ENCODE measurements at regions not wholly inside any gene's neighbourhood (a gene's known extent, or its start where the extent isn't known, plus 50 kb on each side); places are given as distances from the start of the nearest gene placed in this dataset.

DNA sequence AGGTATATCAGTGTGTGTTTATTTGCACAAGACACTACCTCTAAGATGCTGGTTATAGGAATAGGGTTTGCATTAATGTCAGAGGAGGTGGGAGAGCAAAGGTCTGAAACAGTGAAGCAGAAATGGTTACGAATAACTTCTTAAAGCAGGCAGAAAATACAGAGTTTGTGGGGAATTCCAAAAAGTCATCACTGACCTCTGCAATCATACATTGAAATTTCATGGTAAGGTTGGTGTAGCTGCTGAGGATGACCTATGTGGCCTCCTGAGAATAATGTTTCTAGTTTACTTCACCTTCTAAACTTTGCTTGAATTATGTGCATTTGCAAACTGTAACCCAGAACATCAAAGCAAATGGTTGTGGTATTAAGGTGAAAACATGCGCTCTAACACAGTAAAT, 280.1 kb downstream of the PCDH20 start:
- Histone ChIP-seq H4K20me1 (ENCODE audit: low read length) (no peaks in the 10 kb centered on the region), H3K36me3 (ENCODE audit: low read depth, low read length) (no peaks in the 10 kb centered on the region), H3K9ac (ENCODE audit: low read length) (no peak overlapping the region), H3K4me2 (ENCODE audit: low read length) (no peak overlapping the region), H3K79me2 (ENCODE audit: low read length) (no peaks in the 10 kb centered on the region), H3K27ac (ENCODE audit: low read length) (no peak overlapping the region), H3K4me1 (ENCODE audit: insufficient read depth, low read length) (no peaks in the 10 kb centered on the region), H3K9me3 (ENCODE audit: low read length) (no peaks in the 10 kb centered on the region), H2AFZ (ENCODE audit: low read length) (no peak overlapping the region), H3K4me3 (ENCODE audit: low read length) (no peak overlapping the region), H3F3A (ENCODE audit: low read length, unreplicated experiment) (no peaks in the 10 kb centered on the region), H3K9me2 (replicated peaks; ENCODE audit: low read length) (no peaks in the 10 kb centered on the region), H3K27me3 (ENCODE audit: low read length) (no peaks in the 10 kb centered on the region)
- ChIA-PET POLR2A (ENCODE audit: unreplicated experiment) (no interaction called here), CTCF (no interaction called here)
- no TSS peak for BruUV-seq (replicated peaks)
- DNase-seq (no peak), ATAC-seq (no peak)
- TF ChIP-seq, protein P1, sequence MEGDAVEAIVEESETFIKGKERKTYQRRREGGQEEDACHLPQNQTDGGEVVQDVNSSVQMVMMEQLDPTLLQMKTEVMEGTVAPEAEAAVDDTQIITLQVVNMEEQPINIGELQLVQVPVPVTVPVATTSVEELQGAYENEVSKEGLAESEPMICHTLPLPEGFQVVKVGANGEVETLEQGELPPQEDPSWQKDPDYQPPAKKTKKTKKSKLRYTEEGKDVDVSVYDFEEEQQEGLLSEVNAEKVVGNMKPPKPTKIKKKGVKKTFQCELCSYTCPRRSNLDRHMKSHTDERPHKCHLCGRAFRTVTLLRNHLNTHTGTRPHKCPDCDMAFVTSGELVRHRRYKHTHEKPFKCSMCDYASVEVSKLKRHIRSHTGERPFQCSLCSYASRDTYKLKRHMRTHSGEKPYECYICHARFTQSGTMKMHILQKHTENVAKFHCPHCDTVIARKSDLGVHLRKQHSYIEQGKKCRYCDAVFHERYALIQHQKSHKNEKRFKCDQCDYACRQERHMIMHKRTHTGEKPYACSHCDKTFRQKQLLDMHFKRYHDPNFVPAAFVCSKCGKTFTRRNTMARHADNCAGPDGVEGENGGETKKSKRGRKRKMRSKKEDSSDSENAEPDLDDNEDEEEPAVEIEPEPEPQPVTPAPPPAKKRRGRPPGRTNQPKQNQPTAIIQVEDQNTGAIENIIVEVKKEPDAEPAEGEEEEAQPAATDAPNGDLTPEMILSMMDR (conservative IDR thresholded peaks at IDR 0.05; ENCODE audit: low read depth, low read length) = no peak
- TF ChIP-seq EZH2phosphoT487 (IDR thresholded peaks at IDR 0.05; ENCODE audit: borderline replicate concordance, low read length) = no peak
- no peak for TF ChIP-seq EZH2 (IDR thresholded peaks at IDR 0.05; ENCODE audit: low read length, unreplicated experiment)
- intact Hi-C loops (cut with micrococcal nuclease) = no loop called here

DNA sequence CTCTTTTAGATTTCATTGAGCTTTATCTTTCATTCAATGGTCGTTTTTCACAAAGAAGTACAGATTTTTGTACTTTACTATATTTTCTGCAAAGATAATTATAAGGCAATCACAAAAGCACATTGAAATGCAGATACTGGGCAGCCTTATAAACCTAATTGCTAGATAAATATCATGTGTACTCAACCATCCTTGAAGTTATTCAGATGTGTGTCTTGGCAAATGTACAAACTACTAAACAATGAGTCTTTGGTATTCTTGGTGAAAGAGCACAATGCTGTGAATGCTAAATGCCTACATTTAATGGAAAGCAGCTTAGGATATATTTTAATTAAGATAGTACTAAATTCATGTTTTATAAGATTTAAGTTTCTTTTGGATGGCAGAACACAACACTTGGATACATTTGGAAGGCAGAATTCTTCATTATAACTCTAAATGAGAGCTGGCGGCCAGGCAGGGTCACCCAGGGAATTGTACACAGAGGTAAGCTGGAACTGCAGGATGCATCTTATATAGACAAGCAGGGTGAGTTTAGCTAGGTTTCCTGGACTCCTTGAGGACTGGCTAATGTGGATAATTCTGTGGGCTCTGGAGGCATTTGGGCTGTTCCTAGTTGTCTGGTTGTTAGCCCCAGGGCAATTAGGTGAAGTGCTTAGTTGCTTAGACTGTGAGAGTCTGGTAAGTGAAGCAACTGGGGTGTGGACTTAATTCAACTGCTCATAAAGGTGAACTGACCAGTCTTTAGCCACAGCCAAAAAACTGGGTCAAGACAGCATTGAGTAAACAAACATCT, 286.6 kb downstream of the PCDH20 start:
- intact Hi-C loops (cut with micrococcal nuclease) = loop anchor here (1.0 to 10.0 kb wide), 2 partner anchors 44 to 126 kb away; no protein-coding TSS in a partner anchor
- Histone ChIP-seq H3K9me3 (ENCODE audit: low read length) (no peaks in the 10 kb centered on the region), H3F3A (ENCODE audit: low read length, unreplicated experiment) (no peaks in the 10 kb centered on the region), H3K79me2 (ENCODE audit: low read length) (no peaks in the 10 kb centered on the region), H4K20me1 (ENCODE audit: low read length) (no peaks in the 10 kb centered on the region), H3K36me3 (ENCODE audit: low read depth, low read length) (no peaks in the 10 kb centered on the region), H3K4me1 (ENCODE audit: insufficient read depth, low read length) (peaks cover 18% of the 10 kb centered on the region), H3K4me3 (ENCODE audit: low read length) (peak overlapping the region; percentile 19; the same call in 1 of the 2 replicates), H3K4me2 (ENCODE audit: low read length) (peak overlapping the region; percentile 63), H3K9me2 (replicated peaks; ENCODE audit: low read length) (no peaks in the 10 kb centered on the region), H3K27ac (ENCODE audit: low read length) (peak overlapping the region; percentile 91), H3K9ac (ENCODE audit: low read length) (peak overlapping the region; percentile 56), H3K27me3 (ENCODE audit: low read length) (no peaks in the 10 kb centered on the region), H2AFZ (ENCODE audit: low read length) (no peak overlapping the region)
- POLR2A ChIA-PET (ENCODE audit: unreplicated experiment) = no interaction called here
- peak; percentile 73 for DNase-seq
- TF ChIP-seq, protein P1 (conservative IDR thresholded peaks at IDR 0.05; ENCODE audit: low read depth, low read length) = no peak
- no peak for TF ChIP-seq EZH2phosphoT487 (IDR thresholded peaks at IDR 0.05; ENCODE audit: borderline replicate concordance, low read length)
- no peak for TF ChIP-seq EZH2 (IDR thresholded peaks at IDR 0.05; ENCODE audit: low read length, unreplicated experiment)
- CTCF ChIA-PET = no interaction called here
- ATAC-seq = peak; percentile 92
- no TSS peak for BruUV-seq (replicated peaks)
